ENCODE measurements at regions not wholly inside any gene's neighbourhood (a gene's known extent, or its start where the extent isn't known, plus 50 kb on each side); places are given as distances from the start of the nearest gene placed in this dataset.
"Not testable (repeated sequence)": the region's sequence is repeated elsewhere in the genome, so short reads cannot be mapped to it uniquely, and the experiment has no call there.

DNA sequence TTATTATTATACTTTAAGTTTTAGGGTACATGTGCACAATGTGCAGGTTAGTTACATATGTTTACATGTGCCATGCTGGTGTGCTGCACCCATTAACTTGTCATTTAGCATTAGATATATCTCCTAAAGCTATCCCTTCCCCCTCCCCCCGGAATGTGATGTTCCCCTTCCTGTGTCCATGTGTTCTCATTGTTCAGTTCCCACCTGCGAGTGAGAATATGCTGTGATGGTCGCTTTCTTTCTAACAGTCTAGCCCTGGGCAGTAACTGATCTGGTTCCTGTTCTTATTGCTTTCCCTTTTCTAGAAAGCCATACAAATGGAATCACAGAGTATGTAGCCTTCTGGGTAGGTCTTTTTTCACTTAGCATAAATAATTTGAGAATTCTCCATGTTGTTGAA lies 311.1 kb upstream of the CNTNAP2 start:
- H2BK120ac ChIP-seq (replicated peaks; ENCODE audit: low read depth, low read length); H3K4me3 ChIP-seq (ENCODE audit: extremely low read depth in 1 of 4, insufficient read depth in 2 of 4, low read depth in 3 of 4, low read length in 4 of 4); H3K9ac ChIP-seq (replicated peaks in 1 of 4; ENCODE audit: extremely low read depth in 1 of 4, low read depth in 3 of 4, low read length in 3 of 4); CTCF ChIA-PET (ENCODE audit: partially characterized antibody); H4K20me1 ChIP-seq (replicated peaks in 1 of 2; ENCODE audit: control insufficient read depth in 1 of 2, insufficient read depth in 2 of 2, low read length in 2 of 2); H3K79me1 ChIP-seq (ENCODE audit: low read depth, low read length); H3K27ac ChIP-seq (ENCODE audit: low read depth, low read length); H2AK5ac ChIP-seq (ENCODE audit: low read depth, low read length); H2BK20ac ChIP-seq (ENCODE audit: low read length); FAIRE-seq; H4K91ac ChIP-seq (replicated peaks; ENCODE audit: insufficient read length, low read length); DNase-seq (ENCODE audit: low read depth in 1 of 2, low spot score in 2 of 2); H3K4me1 ChIP-seq (replicated peaks in 1 of 4; ENCODE audit: control insufficient read depth in 3 of 4, insufficient read depth in 4 of 4, low read length in 3 of 4); H4K8ac ChIP-seq (ENCODE audit: extremely low read depth, insufficient read depth, low read length); H3K56ac ChIP-seq (replicated peaks; ENCODE audit: insufficient read length, low read depth, low read length); H3K27me3 ChIP-seq (replicated peaks in 1 of 4; ENCODE audit: control insufficient read depth in 3 of 4, extremely low read depth in 1 of 4, insufficient read depth in 3 of 4, low read length in 3 of 4); H3K4me2 ChIP-seq (ENCODE audit: insufficient read depth in 1 of 2, low read depth in 2 of 2, low read length in 2 of 2); H3K23me2 ChIP-seq (ENCODE audit: low read depth, low read length); H3K14ac ChIP-seq (ENCODE audit: insufficient read length); H4K5ac ChIP-seq (ENCODE audit: insufficient read length, low read depth, low read length); H2BK12ac ChIP-seq (ENCODE audit: low read depth, low read length); H3K4ac ChIP-seq (replicated peaks; ENCODE audit: insufficient read length, low read depth, low read length); H3K23ac ChIP-seq (ENCODE audit: insufficient read length); H3K18ac ChIP-seq (ENCODE audit: extremely low read depth, low read length); POLR2A ChIA-PET (ENCODE audit: partially characterized antibody); H3K36me3 ChIP-seq (ENCODE audit: control insufficient read depth in 2 of 4, insufficient read depth in 4 of 4, low read length in 3 of 4); H3K79me2 ChIP-seq (ENCODE audit: control insufficient read depth in 1 of 2, insufficient read depth in 2 of 2, low read length in 2 of 2); H2BK5ac ChIP-seq (ENCODE audit: low read depth, low read length); H2AFZ ChIP-seq (ENCODE audit: low read length); H3K9me3 ChIP-seq (ENCODE audit: insufficient read depth in 2 of 2, low read depth in 1 of 2, low read length in 1 of 2); H2BK15ac ChIP-seq (ENCODE audit: low read length): not testable (repeated sequence)
- 77% methylated on average over 3 of the region's 3 CpGs; no CpG with 5 or more reads in 1 of the 2 experiments for WGBS, 2 experiments (ENCODE audit: extremely low coverage in 1 of 2, insufficient coverage in 1 of 2, insufficient read length in 1 of 2, insufficient replicate concordance in 2 of 2, low coverage in 1 of 2, low lambda C conversion rate in 2 of 2, missing lambda C conversion rate in 1 of 2)
